GM13976 (cell line): ENCODE measurements at regions not wholly inside any gene's neighbourhood (a gene's known extent, or its start where the extent isn't known, plus 50 kb on each side); places are given as distances from the start of the nearest gene placed in this dataset.

Experiments
- DNase-seq: peaks from one replicate; pipeline ENCODE4 v3.0.0; 2012; ENCODE audit warnings: low spot score
- in situ Hi-C: fragments of 300-500 bp; cut with MboI; formaldehyde crosslinking; loops from one replicate; pipeline ENCODE4 v1.12.0; 2022; ENCODE audit warnings: low sequenced_read_pairs, mixed read lengths, inconsistent platforms; ENCODE audit not compliant: unreplicated experiment
- TF ChIP-seq, protein P1 (sequence below): IDR thresholded peaks from 2 replicates; pipeline ENCODE4 v1.5.1; 2012; ENCODE audit warnings: borderline replicate concordance, mild to moderate bottlenecking; ENCODE audit not compliant: insufficient read depth; ENCODE audit errors: extremely low read depth, missing control alignments, control extremely low read depth

DNA sequence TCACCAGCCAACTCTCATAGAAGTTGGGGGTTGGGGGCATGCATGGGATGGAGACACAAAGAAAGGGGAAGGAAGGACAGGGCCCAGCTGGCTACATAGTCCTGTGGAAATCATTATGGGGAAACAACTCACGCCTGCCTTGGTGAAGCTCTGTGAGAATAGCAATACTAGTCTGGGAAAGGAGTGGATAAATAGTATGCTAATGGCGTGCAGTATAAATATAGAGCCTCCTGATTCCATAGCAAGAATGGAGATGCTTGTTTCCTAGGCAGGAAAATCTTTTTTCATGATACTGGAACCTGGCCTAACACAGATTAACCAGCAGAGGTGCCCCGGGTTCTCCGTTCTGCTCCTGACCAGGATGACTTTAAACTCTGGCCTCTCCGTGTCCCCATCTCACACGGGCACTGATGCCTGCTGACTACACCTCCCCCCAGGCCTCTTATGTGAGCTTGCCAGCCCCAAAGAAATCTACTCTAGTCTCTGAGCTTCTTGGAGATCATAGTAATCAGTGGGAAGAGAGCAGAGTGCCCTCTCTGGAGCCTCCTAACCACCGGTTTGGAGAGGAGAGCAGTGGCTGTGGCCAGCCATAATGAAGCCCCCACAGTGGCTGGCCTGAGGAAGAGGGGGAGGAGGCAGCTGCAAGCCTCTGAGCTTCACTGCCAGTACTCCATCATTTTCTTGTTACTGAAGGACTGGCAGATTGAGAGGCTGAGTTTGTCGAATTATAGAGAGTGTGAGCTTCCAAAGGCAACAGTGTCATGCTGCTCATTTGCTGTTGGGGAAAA lies 355.0 kb upstream of the SEMA6D start:
- no peak for DNase-seq
- in situ Hi-C loops: no loop called here
- TF ChIP-seq, protein P1, sequence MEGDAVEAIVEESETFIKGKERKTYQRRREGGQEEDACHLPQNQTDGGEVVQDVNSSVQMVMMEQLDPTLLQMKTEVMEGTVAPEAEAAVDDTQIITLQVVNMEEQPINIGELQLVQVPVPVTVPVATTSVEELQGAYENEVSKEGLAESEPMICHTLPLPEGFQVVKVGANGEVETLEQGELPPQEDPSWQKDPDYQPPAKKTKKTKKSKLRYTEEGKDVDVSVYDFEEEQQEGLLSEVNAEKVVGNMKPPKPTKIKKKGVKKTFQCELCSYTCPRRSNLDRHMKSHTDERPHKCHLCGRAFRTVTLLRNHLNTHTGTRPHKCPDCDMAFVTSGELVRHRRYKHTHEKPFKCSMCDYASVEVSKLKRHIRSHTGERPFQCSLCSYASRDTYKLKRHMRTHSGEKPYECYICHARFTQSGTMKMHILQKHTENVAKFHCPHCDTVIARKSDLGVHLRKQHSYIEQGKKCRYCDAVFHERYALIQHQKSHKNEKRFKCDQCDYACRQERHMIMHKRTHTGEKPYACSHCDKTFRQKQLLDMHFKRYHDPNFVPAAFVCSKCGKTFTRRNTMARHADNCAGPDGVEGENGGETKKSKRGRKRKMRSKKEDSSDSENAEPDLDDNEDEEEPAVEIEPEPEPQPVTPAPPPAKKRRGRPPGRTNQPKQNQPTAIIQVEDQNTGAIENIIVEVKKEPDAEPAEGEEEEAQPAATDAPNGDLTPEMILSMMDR: no peak

DNA sequence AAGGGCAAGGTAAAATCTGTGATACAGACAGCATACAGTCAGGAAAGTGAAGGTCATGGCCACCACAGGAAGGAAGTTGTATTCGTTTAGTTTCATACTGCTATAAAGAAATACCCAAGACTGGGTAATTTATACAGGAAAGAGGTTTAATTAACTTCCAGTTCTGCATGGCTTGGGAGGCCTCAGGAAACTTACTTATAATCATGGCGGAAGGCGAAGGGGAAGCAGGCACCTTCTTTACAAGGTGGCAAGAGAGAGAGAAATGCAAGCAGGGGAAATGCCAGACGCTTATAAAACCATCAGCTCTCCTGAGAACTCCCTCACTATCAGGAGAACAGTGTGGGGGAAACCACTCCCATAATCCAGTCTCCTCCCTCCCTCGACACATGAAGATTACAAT lies 353.7 kb upstream of the SEMA6D start:
- TF ChIP-seq, protein P1: no peak
- DNase-seq: no peak
- in situ Hi-C loops: no loop called here

GRCh38 chr15:47364230-47365141 lies 352.8 kb upstream of the SEMA6D start:
- no peak for DNase-seq
- in situ Hi-C loops: no loop called here
- TF ChIP-seq, protein P1: no peak

DNA sequence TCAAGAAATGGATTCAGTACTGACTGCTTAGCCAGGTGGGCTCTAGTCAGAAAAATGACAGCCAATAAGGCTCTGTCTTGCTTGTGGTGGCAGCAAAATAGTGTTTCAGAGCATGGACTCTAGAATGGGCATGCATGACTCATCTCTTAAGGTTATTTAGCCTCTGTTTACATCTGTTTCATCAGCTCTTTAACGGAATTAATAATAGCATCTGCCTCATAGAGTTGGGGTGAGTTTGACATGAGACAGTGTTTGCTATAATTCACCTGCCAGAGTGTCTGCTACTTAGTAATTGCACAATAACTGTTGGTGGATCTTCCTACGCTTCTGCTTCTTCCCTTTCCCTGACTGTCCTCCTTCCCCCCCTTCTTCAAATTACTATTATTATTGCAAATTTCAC lies 350.4 kb upstream of the SEMA6D start:
- TF ChIP-seq, protein P1: no peak
- in situ Hi-C loops: no loop called here
- DNase-seq: no peak

GRCh38 chr15:47367726-47368390 lies 349.4 kb upstream of the SEMA6D start:
- TF ChIP-seq, protein P1: no peak
- in situ Hi-C loops: no loop called here
- no peak for DNase-seq

DNA sequence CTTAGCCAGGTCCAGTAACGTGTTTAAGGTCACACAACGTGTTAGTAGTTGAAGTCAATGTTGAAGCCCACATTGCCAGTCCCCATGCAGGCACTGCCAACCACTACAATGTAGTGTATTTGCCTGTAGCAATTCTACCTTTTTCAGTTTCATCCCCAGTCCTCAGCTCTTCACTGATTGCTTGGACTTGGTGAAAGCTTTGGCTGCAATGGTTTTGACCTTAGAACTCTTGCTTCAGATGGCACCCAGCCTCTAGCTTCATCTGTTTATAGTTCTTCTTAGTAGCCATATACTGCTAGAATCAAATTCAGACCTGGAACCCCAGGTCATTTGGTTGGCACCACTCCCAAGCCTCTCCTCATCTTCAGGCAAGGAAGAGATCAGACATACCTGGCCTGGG lies 345.4 kb upstream of the SEMA6D start:
- no peak for DNase-seq
- TF ChIP-seq, protein P1: no peak
- in situ Hi-C loops: no loop called here
